Keratinocyte (primary cell): ENCODE measurements at regions not wholly inside any gene's neighbourhood (a gene's known extent, or its start where the extent isn't known, plus 50 kb on each side); places are given as distances from the start of the nearest gene placed in this dataset.

Source experiments
- DNase-seq: peaks from one replicate; pipeline ENCODE4 v3.0.0-alpha.2; 2011; ENCODE audit warnings: low read depth, missing footprints, low spot score
- FAIRE-seq: peaks from 2 replicates; lab custom pipeline; 2011; peaks lifted over from hg19 to GRCh38; lab: Jason Lieb, UNC
- H2AFZ ChIP-seq: 2 replicates; pipeline ENCODE4 v1.6.0; 2012; ENCODE audit warnings: low read length, control low read depth, inconsistent platforms; ENCODE audit not compliant: control insufficient read depth
- H3K27ac ChIP-seq: 2 replicates; pipeline ENCODE4 v1.5.1; 2011; ENCODE audit warnings: low read length; ENCODE audit not compliant: control insufficient read depth, insufficient read depth
- H3K27me3 ChIP-seq: 3 replicates; pipeline ENCODE4 v1.6.0; 2011; ENCODE audit warnings: low read length; ENCODE audit not compliant: control insufficient read depth, insufficient read depth; ENCODE audit errors: extremely low read depth
- H3K36me3 ChIP-seq, 2 experiments: 2 replicates in 1 of 2; 3 replicates in 1 of 2; pipeline ENCODE4 v1.5.1; 2011; ENCODE audit warnings: low read length in 2 of 2, mild to moderate bottlenecking in 1 of 2; ENCODE audit not compliant: control insufficient read depth in 2 of 2, insufficient read depth in 2 of 2; ENCODE audit errors: extremely low read depth in 1 of 2
- H3K4me1 ChIP-seq: 3 replicates; pipeline ENCODE4 v1.5.1; 2011; ENCODE audit warnings: low read length; ENCODE audit not compliant: control insufficient read depth, insufficient read depth; ENCODE audit errors: extremely low read depth
- H3K4me2 ChIP-seq: 3 replicates; pipeline ENCODE4 v1.6.0; 2011; ENCODE audit warnings: low read depth, low read length; ENCODE audit not compliant: control insufficient read depth, insufficient read depth; ENCODE audit errors: extremely low read depth
- H3K4me3 ChIP-seq, 3 experiments: fragments of 200-600 bp in 1 of 3; sonication (generic) in 1 of 3; 2 replicates in 2 of 3; 3 replicates in 1 of 3; pipeline ENCODE4 v1.5.1; 2011 to 2016; ENCODE audit warnings: low read length in 3 of 3, mild to moderate bottlenecking in 3 of 3, control low read depth in 2 of 3, inconsistent platforms in 1 of 3, low read depth in 1 of 3, mixed read lengths in 1 of 3, mixed run types in 1 of 3, moderate library complexity in 1 of 3; ENCODE audit not compliant: control insufficient read depth in 2 of 3, insufficient read depth in 2 of 3; ENCODE audit errors: extremely low read depth in 1 of 3
- H3K79me2 ChIP-seq: 2 replicates; pipeline ENCODE4 v1.6.0; 2012; ENCODE audit warnings: low read length; ENCODE audit not compliant: control insufficient read depth, insufficient read depth
- H3K9ac ChIP-seq: 3 replicates; pipeline ENCODE4 v1.6.0; 2011; ENCODE audit warnings: low read length; ENCODE audit not compliant: control insufficient read depth, insufficient read depth; ENCODE audit errors: extremely low read depth
- H3K9me1 ChIP-seq: 3 replicates; pipeline ENCODE4 v1.6.0; 2011; ENCODE audit warnings: low read length; ENCODE audit not compliant: control insufficient read depth, insufficient read depth; ENCODE audit errors: extremely low read depth
- H3K9me3 ChIP-seq: 2 replicates; pipeline ENCODE4 v1.5.1; 2012; ENCODE audit warnings: low read depth, low read length; ENCODE audit not compliant: control insufficient read depth
- H4K20me1 ChIP-seq: 3 replicates; pipeline ENCODE4 v1.6.0; 2011; ENCODE audit warnings: low read length; ENCODE audit not compliant: control insufficient read depth, insufficient read depth; ENCODE audit errors: extremely low read depth
- EZH2 ChIP-seq: IDR thresholded peaks from one replicate; pipeline ENCODE4 v1.6.1; 2012; ENCODE audit warnings: inconsistent platforms, mild to moderate bottlenecking, low read length, moderate library complexity
- dilution Hi-C: fragments of 300-500 bp; cut with MboI; formaldehyde crosslinking; loops from one replicate; pipeline ENCODE4 v1.7.0; 2020; ENCODE audit warnings: low sequenced_read_pairs; ENCODE audit not compliant: extremely low pct_ligation_motif_present
- TF ChIP-seq, protein P1 (sequence below), 3 experiments: IDR thresholded peaks in 1 of 3; conservative IDR thresholded peaks in 1 of 3; optimal IDR thresholded peaks in 1 of 3; 2 replicates in 2 of 3; 3 replicates in 1 of 3; pipeline versions ENCODE3 to v1.5.1; 2011; ENCODE audit warnings: low read length in 3 of 3, mild to moderate bottlenecking in 3 of 3, moderate library complexity in 2 of 3, control low read depth in 1 of 3, inconsistent platforms in 1 of 3; ENCODE audit not compliant: insufficient read depth in 2 of 3; ENCODE audit errors: extremely low read depth in 1 of 3

DNA sequence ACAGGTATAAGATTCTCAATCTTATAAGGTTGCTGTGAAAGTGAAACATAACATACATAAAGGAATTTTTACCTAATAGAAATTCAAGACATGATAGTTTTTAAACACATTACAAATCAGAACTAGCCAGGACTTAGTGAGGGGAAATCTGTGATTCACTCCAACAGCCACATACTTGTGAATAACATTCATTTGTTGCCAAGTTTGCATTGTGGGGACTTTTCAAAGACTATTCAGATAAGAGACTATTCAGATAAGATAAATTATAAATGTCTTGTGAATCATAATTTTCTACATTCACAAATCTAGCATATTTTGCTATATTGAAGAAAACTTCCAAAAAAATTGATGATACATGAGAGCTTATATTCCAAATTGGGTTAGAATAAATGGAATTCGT, 345.3 kb upstream of the CDH20 start:
- no peaks in the 10 kb centered on the region for H3K9me1 ChIP-seq
- FAIRE-seq (no peak), DNase-seq (no peak)
- no peak overlapping the region for H2AFZ ChIP-seq
- H3K36me3 ChIP-seq, result no peaks in the 10 kb centered on the region
- no peak overlapping the region for H3K9ac ChIP-seq
- TF ChIP-seq, protein P1, sequence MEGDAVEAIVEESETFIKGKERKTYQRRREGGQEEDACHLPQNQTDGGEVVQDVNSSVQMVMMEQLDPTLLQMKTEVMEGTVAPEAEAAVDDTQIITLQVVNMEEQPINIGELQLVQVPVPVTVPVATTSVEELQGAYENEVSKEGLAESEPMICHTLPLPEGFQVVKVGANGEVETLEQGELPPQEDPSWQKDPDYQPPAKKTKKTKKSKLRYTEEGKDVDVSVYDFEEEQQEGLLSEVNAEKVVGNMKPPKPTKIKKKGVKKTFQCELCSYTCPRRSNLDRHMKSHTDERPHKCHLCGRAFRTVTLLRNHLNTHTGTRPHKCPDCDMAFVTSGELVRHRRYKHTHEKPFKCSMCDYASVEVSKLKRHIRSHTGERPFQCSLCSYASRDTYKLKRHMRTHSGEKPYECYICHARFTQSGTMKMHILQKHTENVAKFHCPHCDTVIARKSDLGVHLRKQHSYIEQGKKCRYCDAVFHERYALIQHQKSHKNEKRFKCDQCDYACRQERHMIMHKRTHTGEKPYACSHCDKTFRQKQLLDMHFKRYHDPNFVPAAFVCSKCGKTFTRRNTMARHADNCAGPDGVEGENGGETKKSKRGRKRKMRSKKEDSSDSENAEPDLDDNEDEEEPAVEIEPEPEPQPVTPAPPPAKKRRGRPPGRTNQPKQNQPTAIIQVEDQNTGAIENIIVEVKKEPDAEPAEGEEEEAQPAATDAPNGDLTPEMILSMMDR (optimal IDR thresholded peaks at IDR 0.05 in 1 of 3, IDR thresholded peaks at IDR 0.05 in 1 of 3, conservative IDR thresholded peaks at IDR 0.05 in 1 of 3; ENCODE audit: extremely low read depth in 1 of 3, insufficient read depth in 2 of 3, low read length in 3 of 3), result no peak
- no peak for TF ChIP-seq EZH2
- no peak overlapping the region for H3K27ac ChIP-seq
- no peaks in the 10 kb centered on the region for H3K27me3 ChIP-seq
- H3K79me2 ChIP-seq, result no peaks in the 10 kb centered on the region
- no peak overlapping the region for H3K4me2 ChIP-seq
- no peaks in the 10 kb centered on the region for H4K20me1 ChIP-seq
- no peaks in the 10 kb centered on the region for H3K4me1 ChIP-seq
- dilution Hi-C loops, result no loop called here
- H3K9me3 ChIP-seq, result no peaks in the 10 kb centered on the region
- no peak overlapping the region for H3K4me3 ChIP-seq

- no peak overlapping the region for H3K4me3 ChIP-seq
- FAIRE-seq (no peak), DNase-seq (no peak)
- H3K9ac ChIP-seq, result no peak overlapping the region
- no peak overlapping the region for H3K27ac ChIP-seq
- dilution Hi-C loops, result no loop called here
- no peaks in the 10 kb centered on the region for H3K4me1 ChIP-seq
- no peaks in the 10 kb centered on the region for H3K27me3 ChIP-seq
- no peak for TF ChIP-seq EZH2
- TF ChIP-seq, protein P1 (optimal IDR thresholded peaks at IDR 0.05 in 1 of 3, IDR thresholded peaks at IDR 0.05 in 1 of 3, conservative IDR thresholded peaks at IDR 0.05 in 1 of 3; ENCODE audit: extremely low read depth in 1 of 3, insufficient read depth in 2 of 3, low read length in 3 of 3), result no peak
- H3K79me2 ChIP-seq, result no peaks in the 10 kb centered on the region
- no peaks in the 10 kb centered on the region for H4K20me1 ChIP-seq
- no peaks in the 10 kb centered on the region for H3K36me3 ChIP-seq
- no peak overlapping the region for H2AFZ ChIP-seq
- no peaks in the 10 kb centered on the region for H3K9me1 ChIP-seq
- H3K9me3 ChIP-seq, result no peaks in the 10 kb centered on the region
- H3K4me2 ChIP-seq, result no peak overlapping the region
Observed at GRCh38 chr18:60996326-60996725, 336.9 kb upstream of the CDH20 start.
